Upper lobe of left lung (tissue), 6 donors: ENCODE measurements at regions not wholly inside any gene's neighbourhood (a gene's known extent, or its start where the extent isn't known, plus 50 kb on each side); places are given as distances from the start of the nearest gene placed in this dataset.

Source experiments
- ATAC-seq, 2 donors: fragments of 200-7000 bp; cut with Tn5 transposase; one replicate each; pipeline ENCODE4 v1.9.1; 2022; ENCODE audit warnings: mild to moderate bottlenecking in 2 of 2, moderate library complexity in 2 of 2; ENCODE audit not compliant: low FRiP score in 2 of 2
- DNase-seq, 2 donors: peaks; one replicate each; pipeline ENCODE4 v3.0.0-alpha.2; 2019 to 2020
- H3K27ac ChIP-seq, 4 donors: fragments of 200-600 bp; sonication (generic); one replicate each; pipeline ENCODE4 v1.5.1; 2016 to 2019
- H3K27me3 ChIP-seq, 4 donors: fragments of 200-600 bp; sonication (generic); one replicate each; pipeline ENCODE4 v1.5.1; 2017 to 2019
- H3K36me3 ChIP-seq, 4 donors: fragments of 200-600 bp; sonication (generic); one replicate each; pipeline ENCODE4 v1.5.1; 2016 to 2019
- H3K4me1 ChIP-seq, 4 donors: fragments of 200-600 bp; sonication (generic); one replicate each; pipeline ENCODE4 v1.5.1; 2018 to 2019
- H3K4me3 ChIP-seq, 4 donors: fragments of 200-600 bp; sonication (generic); one replicate each; pipeline ENCODE4 v1.5.1; 2017 to 2019; ENCODE audit warnings: mild to moderate bottlenecking in 2 of 4, moderate library complexity in 1 of 4
- H3K9me3 ChIP-seq, 4 donors: fragments of 200-600 bp; sonication (generic); one replicate each; pipeline ENCODE4 v1.5.1; 2018 to 2019
- CTCF ChIP-seq, 6 experiments: fragments of 450-650 bp in 4 of 6; fragments of 200-600 bp in 2 of 6; sonication (generic) in 2 of 6; IDR thresholded peaks; one replicate each; pipeline ENCODE4 v1.5.1; 2016 to 2019; ENCODE audit warnings: antibody characterized with exemption in 6 of 6
- EP300 ChIP-seq, 4 donors: sonication (generic); formaldehyde crosslinking; IDR thresholded peaks; one replicate each; pipeline ENCODE4 v1.5.1; 2017; ENCODE audit warnings: antibody characterized with exemption in 4 of 4, control low read depth in 2 of 4
- POLR2A ChIP-seq, 4 donors: fragments of 450-650 bp; IDR thresholded peaks; one replicate each; pipeline ENCODE4 v1.5.1; 2016 to 2017; ENCODE audit warnings: antibody characterized with exemption in 4 of 4, mild to moderate bottlenecking in 2 of 4
- POLR2AphosphoS5 ChIP-seq, 2 donors: sonication (generic); formaldehyde crosslinking; IDR thresholded peaks; one replicate each; pipeline ENCODE4 v1.5.1; 2017; ENCODE audit warnings: antibody characterized with exemption in 2 of 2
- WGBS, 2 donors: methylation state at CpG; one replicate each; pipeline ENCODE4 v1.1.5; 2017 to 2018; 5-methylcytosine and 5-hydroxymethylcytosine counted together
- donor health status: DM: no; HTN: no; CAD: no; lungs with moderate emphysema.
- donor health status: DM: no; HTN: yes; CAD: no; lungs with severe emphysema.

- no peaks in the 10 kb centered on the region for H3K4me1 ChIP-seq
- no peak overlapping the region for H3K4me3 ChIP-seq
- H3K27me3 ChIP-seq, result no peaks in the 10 kb centered on the region
- H3K9me3 ChIP-seq, result no peaks in the 10 kb centered on the region
- H3K36me3 ChIP-seq, result no peaks in the 10 kb centered on the region
- ATAC-seq, result no peak
- TF ChIP-seq EP300 (IDR thresholded peaks at IDR 0.05) (no peak), POLR2AphosphoS5 (IDR thresholded peaks at IDR 0.05) (no peak), CTCF (IDR thresholded peaks at IDR 0.05) (no peak), POLR2A (IDR thresholded peaks at IDR 0.05) (no peak)
- DNase-seq, result peak in 1 of 2 donors; percentile 46
- WGBS, 2 donors, result 80 to 89% methylated on average over 4 to 17 of the region's 18 CpGs
- no peak overlapping the region for H3K27ac ChIP-seq
Observed at GRCh38 chr14:101248840-101249675, 312.2 kb upstream of the DIO3 start.

GRCh38 chr14:101249676-101250036, 311.6 kb upstream of the DIO3 start:
- H3K4me3 ChIP-seq, result no peak overlapping the region
- H3K9me3 ChIP-seq, result no peaks in the 10 kb centered on the region
- no peaks in the 10 kb centered on the region for H3K36me3 ChIP-seq
- no peak for TF ChIP-seq POLR2A (IDR thresholded peaks at IDR 0.05)
- TF ChIP-seq CTCF (IDR thresholded peaks at IDR 0.05), result no peak
- no peak for TF ChIP-seq EP300 (IDR thresholded peaks at IDR 0.05)
- no peak for TF ChIP-seq POLR2AphosphoS5 (IDR thresholded peaks at IDR 0.05)
- H3K4me1 ChIP-seq, result no peaks in the 10 kb centered on the region
- 86 to 88% methylated on average over 7 to 8 of the region's 8 CpGs for WGBS, 2 donors
- DNase-seq (no peak), ATAC-seq (no peak)
- H3K27ac ChIP-seq, result no peak overlapping the region
- H3K27me3 ChIP-seq, result no peaks in the 10 kb centered on the region

GRCh38 chr14:101250336-101250947, 310.9 kb upstream of the DIO3 start:
- TF ChIP-seq POLR2A (IDR thresholded peaks at IDR 0.05) (no peak), CTCF (IDR thresholded peaks at IDR 0.05) (no peak), EP300 (IDR thresholded peaks at IDR 0.05) (no peak), POLR2AphosphoS5 (IDR thresholded peaks at IDR 0.05) (no peak)
- ATAC-seq (no peak), DNase-seq (peak in 1 of 2 donors; percentile 50)
- WGBS, 2 donors, result 83 to 92% methylated on average over 11 to 17 of the region's 17 CpGs
- Histone ChIP-seq H3K4me3 (no peak overlapping the region), H3K9me3 (no peaks in the 10 kb centered on the region), H3K36me3 (no peaks in the 10 kb centered on the region), H3K4me1 (no peaks in the 10 kb centered on the region), H3K27ac (no peak overlapping the region), H3K27me3 (no peaks in the 10 kb centered on the region)

GRCh38 chr14:101250948-101251811, 310.1 kb upstream of the DIO3 start:
- Histone ChIP-seq H3K4me3 (no peak overlapping the region), H3K27ac (no peak overlapping the region), H3K36me3 (no peaks in the 10 kb centered on the region), H3K9me3 (no peaks in the 10 kb centered on the region), H3K27me3 (no peaks in the 10 kb centered on the region), H3K4me1 (no peaks in the 10 kb centered on the region)
- TF ChIP-seq EP300 (IDR thresholded peaks at IDR 0.05) (no peak), POLR2A (IDR thresholded peaks at IDR 0.05) (no peak), POLR2AphosphoS5 (IDR thresholded peaks at IDR 0.05) (no peak), CTCF (IDR thresholded peaks at IDR 0.05) (no peak)
- 88 to 94% methylated on average over 15 of the region's 15 CpGs for WGBS, 2 donors
- peak in 1 of 2 donors; percentile 54 for DNase-seq
- no peak for ATAC-seq
